HCT116 (cell line): ENCODE measurements at regions not wholly inside any gene's neighbourhood (a gene's known extent, or its start where the extent isn't known, plus 50 kb on each side); places are given as distances from the start of the nearest gene placed in this dataset.

Experiments used
- ATAC-seq: fragments of 200-7000 bp; cut with Tn5 transposase; 2 replicates; pipeline ENCODE4 v1.9.1; 2020; ENCODE audit warnings: mild to moderate bottlenecking, moderate library complexity
- BruUV-seq: library from RNA; stranded (reverse); fragments of 400-500 nt; replicated peaks from 2 replicates; lab custom pipeline; 2021; lab: Mats Ljungman, UMichigan
- CTCF ChIA-PET: fragments of 300-600 bp; sonication (Branson Sonifier 250); formaldehyde crosslinking; loops from one replicate; lab custom pipeline; 2021; ENCODE audit warnings: antibody characterized with exemption; lab: Charles Lee
- POLR2A ChIA-PET: fragments of 300-600, 350-600 bp; sonication (Branson Sonifier 250); formaldehyde crosslinking; loops from one replicate; lab custom pipeline; 2021; ENCODE audit warnings: antibody characterized with exemption; lab: Charles Lee
- RAD21 ChIA-PET, 2 experiments: fragments of 300-600 bp; sonication (Branson Sonifier 250); formaldehyde crosslinking; loops; one replicate each; lab custom pipeline; 2023; ENCODE audit warnings: low total read pairs in 2 of 2; ENCODE audit not compliant: uncharacterized antibody in 2 of 2, unreplicated experiment in 2 of 2, low non-redundant PET in 1 of 2; lab: Charles Lee
- DNase-seq: peaks from one replicate; pipeline ENCODE4 v3.0.0-alpha.2; 2010; ENCODE audit warnings: low read depth, low spot score
- H2AFZ ChIP-seq: fragments of 200-600 bp; shearing (Covaris generic), sonication (generic); 2 replicates; pipeline ENCODE4 v1.6.1; 2017; ENCODE audit warnings: low read depth, mixed run types, mixed read lengths, antibody characterized with exemption, low read length; ENCODE audit not compliant: poor library complexity, severe bottlenecking
- H3K27ac ChIP-seq: 2 replicates; pipeline ENCODE4 v1.5.1; 2012; ENCODE audit warnings: low read depth, low read length
- H3K27me3 ChIP-seq: fragments of 200-600 bp; sonication (generic); 2 replicates; pipeline ENCODE4 v1.6.1; 2016; ENCODE audit warnings: mixed run types, low read length, mixed read lengths; ENCODE audit not compliant: insufficient read depth
- H3K36me3 ChIP-seq, 2 experiments: fragments of 200-500 bp in 1 of 2; fragments of 200-600 bp in 1 of 2; sonication (Bioruptor generic) in 1 of 2; sonication (generic) in 1 of 2; 2 replicates each; pipeline versions ENCODE4 v1.5.1 to v1.6.1; 2014 to 2016; ENCODE audit warnings: low read length in 2 of 2, inconsistent platforms in 1 of 2, mixed read lengths in 1 of 2, mixed run types in 1 of 2; ENCODE audit not compliant: insufficient read depth in 2 of 2, control insufficient read depth in 1 of 2
- H3K4me1 ChIP-seq, 2 experiments: fragments of 200-600 bp in 1 of 2; sonication (generic) in 1 of 2; 2 replicates each; pipeline versions ENCODE4 v1.5.1 to v1.6.1; 2012 to 2017; ENCODE audit warnings: low read length in 2 of 2, inconsistent platforms in 1 of 2, mild to moderate bottlenecking in 1 of 2, mixed read lengths in 1 of 2, mixed run types in 1 of 2, moderate library complexity in 1 of 2; ENCODE audit not compliant: insufficient read depth in 2 of 2, control insufficient read depth in 1 of 2
- H3K4me2 ChIP-seq: fragments of 200-600 bp; sonication (generic); 2 replicates; pipeline ENCODE4 v1.6.1; 2017; ENCODE audit warnings: mixed run types, low read length, mixed read lengths
- H3K4me3 ChIP-seq, 2 experiments: fragments of 200-600 bp in 1 of 2; sonication (generic) in 1 of 2; replicated peaks in 1 of 2; 2 replicates each; pipeline ENCODE4 v1.5.1; 2011 to 2016; ENCODE audit warnings: low read length in 2 of 2, control low read depth in 1 of 2, low read depth in 1 of 2, mild to moderate bottlenecking in 1 of 2, mixed read lengths in 1 of 2, mixed run types in 1 of 2
- H3K79me2 ChIP-seq: fragments of 200-600 bp; sonication (generic); 2 replicates; pipeline ENCODE4 v1.6.1; 2017; ENCODE audit warnings: mild to moderate bottlenecking, mixed run types, low read length, moderate library complexity, mixed read lengths; ENCODE audit not compliant: insufficient read depth
- H3K9ac ChIP-seq: fragments of 200-600 bp; sonication (generic); 2 replicates; pipeline ENCODE4 v1.6.1; 2016; ENCODE audit warnings: low read length, mixed read lengths
- H3K9me2 ChIP-seq: fragments of 200-600 bp; sonication (generic), shearing (Covaris generic); 2 replicates; pipeline ENCODE4 v1.6.1; 2017; ENCODE audit warnings: mixed run types, mild to moderate bottlenecking, moderate library complexity; ENCODE audit not compliant: insufficient read depth
- H3K9me3 ChIP-seq, 2 experiments: fragments of 200-500 bp in 1 of 2; fragments of 200-600 bp in 1 of 2; sonication (Bioruptor generic) in 1 of 2; sonication (generic) in 1 of 2; 2 replicates each; pipeline ENCODE4 v1.6.1; 2014 to 2017; ENCODE audit warnings: low read length in 2 of 2, mixed read lengths in 2 of 2, inconsistent platforms in 1 of 2, low read depth in 1 of 2, mild to moderate bottlenecking in 1 of 2, mixed run types in 1 of 2, moderate library complexity in 1 of 2; ENCODE audit not compliant: control insufficient read depth in 1 of 2, insufficient read depth in 1 of 2
- H4K20me1 ChIP-seq: fragments of 200-600 bp; sonication (generic), shearing (Covaris generic); 2 replicates; pipeline ENCODE4 v1.6.1; 2017; ENCODE audit warnings: mixed run types, mild to moderate bottlenecking, moderate library complexity; ENCODE audit not compliant: insufficient read depth
- CEBPB ChIP-seq: IDR thresholded peaks from 2 replicates; pipeline ENCODE4 v1.6.1; 2012; ENCODE audit warnings: low read depth
- EGR1 ChIP-seq: IDR thresholded peaks from 2 replicates; pipeline ENCODE4 v1.6.1; 2012; ENCODE audit warnings: low read depth
- ELF1 ChIP-seq: IDR thresholded peaks from 2 replicates; pipeline ENCODE4 v1.6.1; 2012; ENCODE audit warnings: low read depth, borderline replicate concordance
- EZH2phosphoT487 ChIP-seq: fragments of 200-600 bp; IDR thresholded peaks from 2 replicates; pipeline ENCODE4 v1.6.1; 2018; ENCODE audit warnings: antibody characterized with exemption, borderline replicate concordance
- JUND ChIP-seq: IDR thresholded peaks from 2 replicates; pipeline ENCODE4 v1.6.1; 2012
- POLR2A ChIP-seq: IDR thresholded peaks from 2 replicates; pipeline ENCODE4 v1.7.0; 2011; ENCODE audit warnings: borderline replicate concordance; ENCODE audit not compliant: insufficient read depth, insufficient read length; ENCODE audit errors: extremely low read depth
- RAD21 ChIP-seq: IDR thresholded peaks from 2 replicates; pipeline ENCODE4 v1.6.1; 2012; ENCODE audit warnings: low read depth, mild to moderate bottlenecking
- SP1 ChIP-seq: IDR thresholded peaks from 2 replicates; pipeline ENCODE4 v1.6.1; 2012; ENCODE audit warnings: low read depth
- YY1 ChIP-seq: IDR thresholded peaks from 2 replicates; pipeline ENCODE4 v1.6.1; 2011; ENCODE audit warnings: low read length, low read depth, moderate library complexity, mild to moderate bottlenecking; ENCODE audit not compliant: insufficient replicate concordance; ENCODE audit errors: extremely low read depth
- ZFX ChIP-seq: fragments of 450-650 bp; IDR thresholded peaks from 2 replicates; pipeline ENCODE4 v1.6.1; 2017
- intact Hi-C: fragments of 100-400 bp; cut with micrococcal nuclease; formaldehyde crosslinking; loops from 2 replicates; pipeline ENCODE4 v1.10.0; 2022
- TF ChIP-seq, protein P1 (sequence below): IDR thresholded peaks from 2 replicates; pipeline ENCODE4 v1.6.1; 2012
- TF ChIP-seq, protein P2 (sequence below): IDR thresholded peaks from 2 replicates; pipeline ENCODE4 v1.6.1; 2011; ENCODE audit warnings: mild to moderate bottlenecking, low read length, moderate library complexity; ENCODE audit not compliant: insufficient replicate concordance; ENCODE audit errors: extremely low read depth
- TF ChIP-seq, protein P3 (sequence below), 3 experiments: fragments of 200-600 bp in 1 of 3; sonication (generic) in 1 of 3; IDR thresholded peaks in 2 of 3; conservative IDR thresholded peaks in 1 of 3; 2 replicates each; pipeline ENCODE4 v1.5.1; 2012 to 2017; ENCODE audit warnings: low read depth in 2 of 3, low read length in 2 of 3, antibody characterized with exemption in 1 of 3, borderline replicate concordance in 1 of 3, control low read depth in 1 of 3, mild to moderate bottlenecking in 1 of 3, mixed read lengths in 1 of 3, mixed run types in 1 of 3, moderate library complexity in 1 of 3; ENCODE audit not compliant: insufficient read depth in 1 of 3

DNA sequence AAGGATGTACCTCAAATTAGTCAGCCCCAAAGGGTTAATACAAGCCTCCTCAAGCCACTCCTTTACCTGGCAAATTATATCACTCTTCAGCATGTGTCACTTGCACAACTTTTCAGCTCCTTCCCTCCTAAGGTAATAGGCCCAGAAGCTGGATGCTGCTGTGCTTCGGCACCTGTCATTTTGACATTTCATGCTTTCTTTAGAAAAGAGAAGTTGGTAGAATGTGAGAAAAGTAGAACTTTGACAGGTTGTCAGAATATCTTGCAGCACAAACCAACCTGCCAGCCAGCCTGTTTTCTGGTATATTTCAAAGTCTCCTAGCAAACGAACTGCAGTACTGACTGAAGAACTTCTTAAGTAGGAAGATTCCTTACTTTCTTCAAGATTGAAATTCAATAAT, 2136.9 kb downstream of the MAT2B start:
- H3K4me2 ChIP-seq = no peak overlapping the region
- no peak overlapping the region for H3K4me3 ChIP-seq
- no peak overlapping the region for H2AFZ ChIP-seq
- no TSS peak for BruUV-seq
- no peaks in the 10 kb centered on the region for H3K27me3 ChIP-seq
- DNase-seq (no peak), ATAC-seq (no peak)
- H3K9ac ChIP-seq = no peak overlapping the region
- ChIA-PET CTCF (no interaction called here), POLR2A (no interaction called here), RAD21 (no interaction called here)
- H3K9me3 ChIP-seq = peaks cover 6 to 17% of the 10 kb centered on the region in 2 experiments; a peak in 1 of 4 replicates
- no peak for TF ChIP-seq ELF1
- TF ChIP-seq, protein P1, sequence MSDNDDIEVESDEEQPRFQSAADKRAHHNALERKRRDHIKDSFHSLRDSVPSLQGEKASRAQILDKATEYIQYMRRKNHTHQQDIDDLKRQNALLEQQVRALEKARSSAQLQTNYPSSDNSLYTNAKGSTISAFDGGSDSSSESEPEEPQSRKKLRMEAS = no peak
- no peaks in the 10 kb centered on the region for H3K36me3 ChIP-seq
- no peaks in the 10 kb centered on the region for H4K20me1 ChIP-seq
- no peak overlapping the region for H3K27ac ChIP-seq
- H3K4me1 ChIP-seq = no peaks in the 10 kb centered on the region
- intact Hi-C loops = no loop called here
- no peaks in the 10 kb centered on the region for H3K79me2 ChIP-seq
- H3K9me2 ChIP-seq = no peaks in the 10 kb centered on the region

DNA sequence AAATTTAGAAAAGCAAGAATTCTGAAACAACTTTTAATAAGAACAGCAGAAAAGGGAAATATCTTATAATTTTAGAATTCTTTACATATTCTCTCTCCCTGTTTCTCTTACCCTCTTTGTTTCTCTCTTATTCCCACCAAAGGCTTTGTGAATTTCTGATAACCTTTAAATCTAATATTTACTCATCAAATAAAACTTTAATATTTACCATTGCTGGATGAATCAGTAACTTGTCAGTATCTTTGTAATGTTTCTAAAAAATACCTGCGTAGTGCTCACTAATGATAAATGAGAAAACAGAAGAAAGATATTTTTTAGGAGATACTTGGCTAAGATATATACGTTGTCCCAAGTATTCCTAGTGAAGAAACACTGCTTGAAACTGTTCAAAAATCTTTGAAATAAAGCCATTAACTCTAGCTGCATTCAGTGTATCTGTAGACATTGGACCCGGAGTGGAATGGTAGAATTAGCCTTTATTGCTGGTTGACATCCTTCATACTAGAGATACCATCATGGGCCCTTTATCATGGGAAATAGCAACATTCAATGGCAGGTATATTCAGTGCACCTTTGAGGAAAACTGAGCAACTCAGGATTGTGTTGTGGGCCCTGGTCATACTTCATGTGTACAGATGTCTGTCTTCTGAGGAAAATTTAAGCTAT, 2160.4 kb downstream of the MAT2B start:
- no peak overlapping the region for H3K4me3 ChIP-seq
- no TSS peak for BruUV-seq
- no peaks in the 10 kb centered on the region for H3K9me2 ChIP-seq
- DNase-seq (no peak), ATAC-seq (no peak)
- ChIA-PET CTCF (no interaction called here), POLR2A (no interaction called here)
- intact Hi-C loops = no loop called here
- H2AFZ ChIP-seq = no peak overlapping the region
- no peak overlapping the region for H3K4me2 ChIP-seq
- no peak overlapping the region for H3K27ac ChIP-seq
- H3K79me2 ChIP-seq = no peaks in the 10 kb centered on the region
- TF ChIP-seq JUND = no peak
- TF ChIP-seq YY1 = no peak
- no peak for TF ChIP-seq CEBPB
- no peak for TF ChIP-seq ELF1
- TF ChIP-seq, protein P2, sequence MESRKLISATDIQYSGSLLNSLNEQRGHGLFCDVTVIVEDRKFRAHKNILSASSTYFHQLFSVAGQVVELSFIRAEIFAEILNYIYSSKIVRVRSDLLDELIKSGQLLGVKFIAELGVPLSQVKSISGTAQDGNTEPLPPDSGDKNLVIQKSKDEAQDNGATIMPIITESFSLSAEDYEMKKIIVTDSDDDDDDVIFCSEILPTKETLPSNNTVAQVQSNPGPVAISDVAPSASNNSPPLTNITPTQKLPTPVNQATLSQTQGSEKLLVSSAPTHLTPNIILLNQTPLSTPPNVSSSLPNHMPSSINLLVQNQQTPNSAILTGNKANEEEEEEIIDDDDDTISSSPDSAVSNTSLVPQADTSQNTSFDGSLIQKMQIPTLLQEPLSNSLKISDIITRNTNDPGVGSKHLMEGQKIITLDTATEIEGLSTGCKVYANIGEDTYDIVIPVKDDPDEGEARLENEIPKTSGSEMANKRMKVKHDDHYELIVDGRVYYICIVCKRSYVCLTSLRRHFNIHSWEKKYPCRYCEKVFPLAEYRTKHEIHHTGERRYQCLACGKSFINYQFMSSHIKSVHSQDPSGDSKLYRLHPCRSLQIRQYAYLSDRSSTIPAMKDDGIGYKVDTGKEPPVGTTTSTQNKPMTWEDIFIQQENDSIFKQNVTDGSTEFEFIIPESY = no peak
- no peak for TF ChIP-seq RAD21
- TF ChIP-seq EZH2phosphoT487 = no peak
- TF ChIP-seq, protein P3, sequence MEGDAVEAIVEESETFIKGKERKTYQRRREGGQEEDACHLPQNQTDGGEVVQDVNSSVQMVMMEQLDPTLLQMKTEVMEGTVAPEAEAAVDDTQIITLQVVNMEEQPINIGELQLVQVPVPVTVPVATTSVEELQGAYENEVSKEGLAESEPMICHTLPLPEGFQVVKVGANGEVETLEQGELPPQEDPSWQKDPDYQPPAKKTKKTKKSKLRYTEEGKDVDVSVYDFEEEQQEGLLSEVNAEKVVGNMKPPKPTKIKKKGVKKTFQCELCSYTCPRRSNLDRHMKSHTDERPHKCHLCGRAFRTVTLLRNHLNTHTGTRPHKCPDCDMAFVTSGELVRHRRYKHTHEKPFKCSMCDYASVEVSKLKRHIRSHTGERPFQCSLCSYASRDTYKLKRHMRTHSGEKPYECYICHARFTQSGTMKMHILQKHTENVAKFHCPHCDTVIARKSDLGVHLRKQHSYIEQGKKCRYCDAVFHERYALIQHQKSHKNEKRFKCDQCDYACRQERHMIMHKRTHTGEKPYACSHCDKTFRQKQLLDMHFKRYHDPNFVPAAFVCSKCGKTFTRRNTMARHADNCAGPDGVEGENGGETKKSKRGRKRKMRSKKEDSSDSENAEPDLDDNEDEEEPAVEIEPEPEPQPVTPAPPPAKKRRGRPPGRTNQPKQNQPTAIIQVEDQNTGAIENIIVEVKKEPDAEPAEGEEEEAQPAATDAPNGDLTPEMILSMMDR (IDR thresholded peaks at IDR 0.05 in 2 of 3, conservative IDR thresholded peaks at IDR 0.05 in 1 of 3; ENCODE audit: borderline replicate concordance in 1 of 3, insufficient read depth in 1 of 3, low read depth in 2 of 3, low read length in 2 of 3) = no peak
- TF ChIP-seq ZFX = no peak
- TF ChIP-seq EGR1 = no peak
- no peak for TF ChIP-seq POLR2A
- no peak for TF ChIP-seq SP1
- TF ChIP-seq, all 23 proteins: peak for 0
- no peak overlapping the region for H3K9ac ChIP-seq
- peaks cover 8 to 17% of the 10 kb centered on the region in 2 experiments; a peak in 2 of 4 replicates for H3K9me3 ChIP-seq
- no peaks in the 10 kb centered on the region for H3K4me1 ChIP-seq
- RAD21 ChIA-PET = no interaction called here
- no peaks in the 10 kb centered on the region for H3K36me3 ChIP-seq
- no peaks in the 10 kb centered on the region for H3K27me3 ChIP-seq
- no peaks in the 10 kb centered on the region for H4K20me1 ChIP-seq
